ENCODE measurements at regions not wholly inside any gene's neighbourhood (a gene's known extent, or its start where the extent isn't known, plus 50 kb on each side); places are given as distances from the start of the nearest gene placed in this dataset.

GRCh38 chr6:159470397-159470796 is 222.6 kb downstream of the SOD2 start:
- no TSS peak for BruUV-seq (replicated peaks)
- FAIRE-seq: no peak
- in situ Hi-C loops (cut with MboI): no loop called here

More at GRCh38 chr6:159470397-159470796, 222.6 kb downstream of the SOD2 start:
- ChIA-PET POLR2A (interaction anchor here (0.7 kb wide), 2 partner anchors 23 to 30 kb away, joined by 3 read pairs; no protein-coding TSS in a partner anchor), CTCF (ENCODE audit: low intra/inter-chr PET ratio) (no interaction called here)
- no peak for TF ChIP-seq ZFP30 (CRISPR knock-in tag; IDR thresholded peaks at IDR 0.05; ENCODE audit: borderline replicate concordance)
- TF ChIP-seq ZNF224 (CRISPR knock-in tag; IDR thresholded peaks at IDR 0.05): no peak
- TF ChIP-seq ZNF41 (CRISPR knock-in tag; conservative IDR thresholded peaks at IDR 0.05): no peak
- TF ChIP-seq SAP30 (IDR thresholded peaks at IDR 0.05; ENCODE audit: borderline replicate concordance, insufficient read depth, low read depth, low read length, poor library complexity, severe bottlenecking): no peak
- no peak for TF ChIP-seq ZNF444 (CRISPR knock-in tag; IDR thresholded peaks at IDR 0.05)
- no peak for TF ChIP-seq ZSCAN32 (CRISPR knock-in tag; IDR thresholded peaks at IDR 0.05)
- no peak for TF ChIP-seq MYBL2 (IDR thresholded peaks at IDR 0.05; ENCODE audit: low read depth)
- no peak for TF ChIP-seq MYBL2 (CRISPR knock-in tag; IDR thresholded peaks at IDR 0.05; ENCODE audit: borderline replicate concordance)
- TF ChIP-seq ZNF12 (CRISPR knock-in tag; IDR thresholded peaks at IDR 0.05): no peak
- TF ChIP-seq MNT (conservative IDR thresholded peaks at IDR 0.05): no peak
- no peak for TF ChIP-seq ILF3 (IDR thresholded peaks at IDR 0.05; ENCODE audit: borderline replicate concordance)
- TF ChIP-seq ZFX (CRISPR knock-in tag; IDR thresholded peaks at IDR 0.05): no peak
- TF ChIP-seq FOXA1 (IDR thresholded peaks at IDR 0.05; ENCODE audit: borderline replicate concordance): no peak
- TF ChIP-seq ZNF239 (CRISPR knock-in tag; IDR thresholded peaks at IDR 0.05): no peak
- no peak for TF ChIP-seq SOX6 (IDR thresholded peaks at IDR 0.05)
- no peak for TF ChIP-seq SRSF1 (IDR thresholded peaks at IDR 0.05; ENCODE audit: low read depth, low read length)
- TF ChIP-seq CTCF (IDR thresholded peaks at IDR 0.05 in 2 of 3, conservative IDR thresholded peaks at IDR 0.05 in 1 of 3; ENCODE audit: insufficient read depth in 2 of 3, low read depth in 1 of 3, low read length in 3 of 3): no peak
- TF ChIP-seq RBBP5 (IDR thresholded peaks at IDR 0.05; ENCODE audit: borderline replicate concordance, insufficient read depth, low read length, poor library complexity, severe bottlenecking): no peak
- TF ChIP-seq HNRNPUL1 (IDR thresholded peaks at IDR 0.05; ENCODE audit: low read length): no peak
- Histone ChIP-seq H3K79me2 (ENCODE audit: control insufficient read depth, insufficient read depth, low read length) (no peaks in the 10 kb centered on the region), H3K9me1 (ENCODE audit: control insufficient read depth, insufficient read depth, low read length) (no peaks in the 10 kb centered on the region), H3K4me3 (no peak overlapping the region), H3K4me1 (replicated peaks in 1 of 2; ENCODE audit: control insufficient read depth in 2 of 2, insufficient read depth in 2 of 2, low read length in 2 of 2) (no peaks in the 10 kb centered on the region), H3K4me2 (ENCODE audit: insufficient read depth, low read length) (no peak overlapping the region), H4K20me1 (replicated peaks; ENCODE audit: control insufficient read depth, insufficient read depth, low read length) (no peaks in the 10 kb centered on the region), H3K36me3 (ENCODE audit: control insufficient read depth, insufficient read depth, low read length) (no peaks in the 10 kb centered on the region), H2AFZ (ENCODE audit: low read depth, low read length) (no peak overlapping the region), H3K27me3 (ENCODE audit: control insufficient read depth in 2 of 2, insufficient read depth in 2 of 2, low read length in 2 of 2) (peaks cover 0 to 5% of the 10 kb centered on the region in 2 experiments; a peak in 1 of 5 replicates), H3K9me3 (replicated peaks; ENCODE audit: control insufficient read depth, insufficient read depth, low read depth, low read length) (no peaks in the 10 kb centered on the region), H3K9ac (ENCODE audit: insufficient read depth in 1 of 2, low read depth in 2 of 2, low read length in 2 of 2) (no peak overlapping the region), H3K27ac (ENCODE audit: extremely low read depth, low read depth, low read length) (no peak overlapping the region)
- intact Hi-C loops (cut with micrococcal nuclease): no loop called here
- no peak for ATAC-seq
- no peak for DNase-seq (ENCODE audit: extremely low read depth in 1 of 4, low spot score in 3 of 4)
- whole genome bisulfite sequencing (ENCODE audit: insufficient coverage, low coverage, missing lambda C conversion rate): 0% methylated on average over 3 of the region's 3 CpGs

Data from K562 (cell line).